ENCODE measurements at regions not wholly inside any gene's neighbourhood (a gene's known extent, or its start where the extent isn't known, plus 50 kb on each side); places are given as distances from the start of the nearest gene placed in this dataset.

DNA sequence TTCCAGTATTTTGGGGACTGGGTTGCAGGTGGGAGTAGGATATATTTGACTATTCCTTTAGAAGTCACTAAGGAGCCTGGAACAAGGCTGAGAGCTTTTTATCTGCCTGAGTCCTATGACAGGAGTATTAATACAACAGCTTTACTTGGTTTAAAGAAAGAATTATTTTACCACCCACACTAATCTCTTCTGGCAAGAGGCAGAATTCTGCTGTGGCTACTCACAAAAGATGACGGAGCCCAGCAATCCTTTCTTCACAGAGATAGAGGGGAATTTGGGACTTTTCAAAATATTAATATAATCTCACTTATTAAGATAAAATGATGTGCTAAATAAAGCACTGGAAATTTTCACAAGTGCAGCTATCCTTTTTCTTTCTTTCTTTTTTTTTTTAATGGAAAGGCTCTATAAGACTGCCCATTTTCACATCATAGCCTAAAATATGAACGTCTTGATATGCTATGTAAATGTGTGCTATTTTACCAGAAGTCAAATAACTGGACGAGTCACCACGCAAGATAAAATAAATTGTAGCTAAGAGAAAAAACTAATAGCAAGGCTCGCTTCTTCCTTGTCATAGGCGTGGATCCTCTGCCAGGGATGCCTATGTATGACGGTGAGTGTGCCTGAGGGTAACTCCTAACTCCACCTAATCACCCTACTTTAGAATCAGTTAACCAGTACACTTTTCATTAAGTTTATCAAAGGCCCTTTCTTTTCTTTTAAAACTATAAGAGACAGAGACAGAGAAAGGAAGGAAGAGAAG is 76.3 kb downstream of the ZNF608 start:
- WGBS (ENCODE audit: insufficient coverage), result 100% methylated on average over 4 of the region's 7 CpGs
- Histone ChIP-seq H3K27ac (ENCODE audit: insufficient read depth in 1 of 2, low read depth in 1 of 2, low read length in 2 of 2, poor library complexity in 1 of 2, severe bottlenecking in 2 of 2) (no peak overlapping the region), H3K4me3 (ENCODE audit: control insufficient read depth in 1 of 7, extremely low read depth in 1 of 7, insufficient read depth in 4 of 7, low read depth in 2 of 7, low read length in 6 of 7) (no peak overlapping the region), H3K36me3 (ENCODE audit: control insufficient read depth in 4 of 4, insufficient read depth in 4 of 4, low read length in 3 of 4) (peaks cover 0 to 3% (median 0%) of the 10 kb centered on the region in 4 experiments), H3K4me1 (ENCODE audit: control extremely low read depth in 1 of 4, control insufficient read depth in 4 of 4, insufficient read depth in 4 of 4, low read length in 3 of 4) (no peaks in the 10 kb centered on the region), H3K9me3 (ENCODE audit: control extremely low read depth in 1 of 5, control insufficient read depth in 4 of 5, insufficient read depth in 2 of 5, low read depth in 1 of 5, low read length in 4 of 5) (no peaks in the 10 kb centered on the region), H3K27me3 (replicated peaks in 2 of 5; ENCODE audit: control insufficient read depth in 4 of 5, insufficient read depth in 5 of 5, low read length in 4 of 5) (no peaks in the 10 kb centered on the region)
- ChIA-PET CTCF (interaction anchor here (1.1 kb wide), 1 partner anchor 12 kb away, joined by 3 read pairs; no protein-coding TSS in a partner anchor), POLR2A (interaction anchor here (1.0 kb wide), 1 partner anchor 9 kb away, joined by 3 read pairs; no protein-coding TSS in a partner anchor)
- DNase-seq, result no peak

GRCh38 chr5:124669300-124669648 is 77.2 kb downstream of the ZNF608 start:
- no peak overlapping the region for H3K4me3 ChIP-seq (ENCODE audit: control insufficient read depth in 1 of 7, extremely low read depth in 1 of 7, insufficient read depth in 4 of 7, low read depth in 2 of 7, low read length in 6 of 7)
- no CpG with 5 or more reads among the region's 4 CpGs for WGBS (ENCODE audit: insufficient coverage)
- H3K36me3 ChIP-seq (ENCODE audit: control insufficient read depth in 4 of 4, insufficient read depth in 4 of 4, low read length in 3 of 4), result peaks cover 0 to 3% (median 0%) of the 10 kb centered on the region in 4 experiments
- ChIA-PET CTCF (interaction anchor here (1.2 kb wide), 1 partner anchor 18 kb away, joined by 4 read pairs; no protein-coding TSS in a partner anchor), POLR2A (interaction anchor here (1.0 kb wide), 1 partner anchor 8 kb away, joined by 3 read pairs; no protein-coding TSS in a partner anchor)
- DNase-seq, result no peak
- H3K27me3 ChIP-seq (replicated peaks in 2 of 5; ENCODE audit: control insufficient read depth in 4 of 5, insufficient read depth in 5 of 5, low read length in 4 of 5), result no peaks in the 10 kb centered on the region
- no peaks in the 10 kb centered on the region for H3K9me3 ChIP-seq (ENCODE audit: control extremely low read depth in 1 of 5, control insufficient read depth in 4 of 5, insufficient read depth in 2 of 5, low read depth in 1 of 5, low read length in 4 of 5)
- no peaks in the 10 kb centered on the region for H3K4me1 ChIP-seq (ENCODE audit: control extremely low read depth in 1 of 4, control insufficient read depth in 4 of 4, insufficient read depth in 4 of 4, low read length in 3 of 4)
- no peak overlapping the region for H3K27ac ChIP-seq (ENCODE audit: insufficient read depth in 1 of 2, low read depth in 1 of 2, low read length in 2 of 2, poor library complexity in 1 of 2, severe bottlenecking in 2 of 2)

DNA sequence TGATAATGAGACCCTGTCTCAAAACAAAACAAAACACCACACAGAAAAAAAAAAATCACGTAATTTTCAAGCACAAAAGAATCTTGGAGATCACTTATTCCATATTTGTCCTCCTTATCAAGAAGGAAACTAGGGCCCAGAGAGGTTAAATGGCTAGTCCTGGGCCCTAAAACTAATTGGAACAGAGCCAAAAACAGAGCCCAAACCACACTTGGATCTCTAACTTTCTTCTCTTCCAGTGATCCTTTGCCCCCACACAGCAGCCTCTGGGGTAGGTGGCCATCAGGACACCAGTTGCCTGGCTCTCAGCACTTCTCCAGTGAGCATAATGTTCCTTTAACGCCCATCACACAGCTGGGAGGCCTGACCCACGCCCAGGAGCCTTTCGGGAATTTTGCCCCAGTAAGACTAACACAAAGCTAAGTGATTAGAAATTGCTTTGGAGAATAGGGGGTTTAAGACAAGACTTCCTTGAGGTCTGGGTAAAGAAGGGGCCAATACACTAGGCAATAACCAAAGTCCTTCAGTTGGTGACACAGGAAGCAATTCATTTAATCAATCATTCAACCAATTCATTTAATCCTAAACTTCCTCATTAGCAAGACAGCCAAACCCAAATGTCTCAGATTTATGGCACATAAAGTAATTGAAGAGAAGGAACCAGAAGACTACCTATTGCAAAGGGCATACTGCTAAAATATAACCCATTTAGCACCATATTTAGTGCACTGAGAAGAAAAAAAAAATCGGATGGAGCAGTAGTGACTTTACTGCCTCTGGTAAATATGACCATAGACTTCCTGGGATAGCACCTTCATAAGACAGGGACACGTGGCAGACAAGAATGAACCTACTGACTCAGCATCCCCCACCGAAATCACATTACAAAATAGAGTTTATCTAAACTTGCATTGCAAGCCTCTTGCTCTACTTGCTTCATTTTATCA is 77.8 kb downstream of the ZNF608 start:
- WGBS (ENCODE audit: insufficient coverage), result 100% methylated on average over 5 of the region's 7 CpGs
- Histone ChIP-seq H3K4me1 (ENCODE audit: control extremely low read depth in 1 of 4, control insufficient read depth in 4 of 4, insufficient read depth in 4 of 4, low read length in 3 of 4) (no peaks in the 10 kb centered on the region), H3K9me3 (ENCODE audit: control extremely low read depth in 1 of 5, control insufficient read depth in 4 of 5, insufficient read depth in 2 of 5, low read depth in 1 of 5, low read length in 4 of 5) (no peaks in the 10 kb centered on the region), H3K36me3 (ENCODE audit: control insufficient read depth in 4 of 4, insufficient read depth in 4 of 4, low read length in 3 of 4) (peaks cover 0 to 3% (median 0%) of the 10 kb centered on the region in 4 experiments), H3K27me3 (replicated peaks in 2 of 5; ENCODE audit: control insufficient read depth in 4 of 5, insufficient read depth in 5 of 5, low read length in 4 of 5) (no peaks in the 10 kb centered on the region), H3K4me3 (ENCODE audit: control insufficient read depth in 1 of 7, extremely low read depth in 1 of 7, insufficient read depth in 4 of 7, low read depth in 2 of 7, low read length in 6 of 7) (no peak overlapping the region), H3K27ac (ENCODE audit: insufficient read depth in 1 of 2, low read depth in 1 of 2, low read length in 2 of 2, poor library complexity in 1 of 2, severe bottlenecking in 2 of 2) (no peak overlapping the region)
- DNase-seq, result no peak
- ChIA-PET POLR2A (no interaction called here), CTCF (interaction anchor here (0.8 to 1.2 kb wide), 2 partner anchors 18 to 61 kb away, joined by 3 to 4 read pairs; no protein-coding TSS in a partner anchor)

- H3K36me3 ChIP-seq (ENCODE audit: control insufficient read depth in 4 of 4, insufficient read depth in 4 of 4, low read length in 3 of 4), result peaks cover 0 to 3% (median 0%) of the 10 kb centered on the region in 4 experiments
- ChIA-PET POLR2A (no interaction called here), CTCF (no interaction called here)
- H3K9me3 ChIP-seq (ENCODE audit: control extremely low read depth in 1 of 5, control insufficient read depth in 4 of 5, insufficient read depth in 2 of 5, low read depth in 1 of 5, low read length in 4 of 5), result no peaks in the 10 kb centered on the region
- DNase-seq, result no peak
- no peaks in the 10 kb centered on the region for H3K27me3 ChIP-seq (replicated peaks in 2 of 5; ENCODE audit: control insufficient read depth in 4 of 5, insufficient read depth in 5 of 5, low read length in 4 of 5)
- no peak overlapping the region for H3K27ac ChIP-seq (ENCODE audit: insufficient read depth in 1 of 2, low read depth in 1 of 2, low read length in 2 of 2, poor library complexity in 1 of 2, severe bottlenecking in 2 of 2)
- no peak overlapping the region for H3K4me3 ChIP-seq (ENCODE audit: control insufficient read depth in 1 of 7, extremely low read depth in 1 of 7, insufficient read depth in 4 of 7, low read depth in 2 of 7, low read length in 6 of 7)
- no peaks in the 10 kb centered on the region for H3K4me1 ChIP-seq (ENCODE audit: control extremely low read depth in 1 of 4, control insufficient read depth in 4 of 4, insufficient read depth in 4 of 4, low read length in 3 of 4)
Measured at GRCh38 chr5:124665625-124666024, 80.8 kb downstream of the ZNF608 start.

DNA sequence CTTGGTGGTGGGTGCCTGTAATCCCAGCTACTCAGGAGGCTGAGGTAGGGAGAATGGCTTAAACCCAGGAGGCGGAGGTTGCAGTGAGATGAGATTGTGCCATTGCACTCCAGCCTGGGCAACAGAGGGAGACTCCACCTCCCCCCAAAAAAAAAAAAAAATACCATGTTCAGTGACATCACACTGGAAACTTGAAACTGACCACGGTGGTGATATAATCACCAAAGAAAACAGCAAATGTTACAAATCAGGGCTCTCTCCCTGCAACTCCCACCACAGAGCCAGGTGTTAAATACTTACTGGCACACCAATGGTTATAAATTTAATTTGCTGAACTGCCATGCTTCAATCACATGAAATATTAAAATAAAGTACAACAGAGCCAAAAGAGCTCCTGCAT is 81.4 kb downstream of the ZNF608 start:
- Histone ChIP-seq H3K4me3 (ENCODE audit: control insufficient read depth in 1 of 7, extremely low read depth in 1 of 7, insufficient read depth in 4 of 7, low read depth in 2 of 7, low read length in 6 of 7) (no peak overlapping the region), H3K27ac (ENCODE audit: insufficient read depth in 1 of 2, low read depth in 1 of 2, low read length in 2 of 2, poor library complexity in 1 of 2, severe bottlenecking in 2 of 2) (no peak overlapping the region), H3K27me3 (replicated peaks in 2 of 5; ENCODE audit: control insufficient read depth in 4 of 5, insufficient read depth in 5 of 5, low read length in 4 of 5) (no peaks in the 10 kb centered on the region), H3K9me3 (ENCODE audit: control extremely low read depth in 1 of 5, control insufficient read depth in 4 of 5, insufficient read depth in 2 of 5, low read depth in 1 of 5, low read length in 4 of 5) (no peaks in the 10 kb centered on the region), H3K4me1 (ENCODE audit: control extremely low read depth in 1 of 4, control insufficient read depth in 4 of 4, insufficient read depth in 4 of 4, low read length in 3 of 4) (peaks cover 0 to 5% (median 3%) of the 10 kb centered on the region in 4 experiments), H3K36me3 (ENCODE audit: control insufficient read depth in 4 of 4, insufficient read depth in 4 of 4, low read length in 3 of 4) (peaks cover 0 to 3% (median 0%) of the 10 kb centered on the region in 4 experiments)
- ChIA-PET CTCF (interaction anchor here (0.9 kb wide), 1 partner anchor 9 kb away, joined by 3 read pairs; no protein-coding TSS in a partner anchor), POLR2A (no interaction called here)
- 100% methylated on average over 2 of the region's 2 CpGs for WGBS (ENCODE audit: insufficient coverage)
- no peak for DNase-seq

DNA sequence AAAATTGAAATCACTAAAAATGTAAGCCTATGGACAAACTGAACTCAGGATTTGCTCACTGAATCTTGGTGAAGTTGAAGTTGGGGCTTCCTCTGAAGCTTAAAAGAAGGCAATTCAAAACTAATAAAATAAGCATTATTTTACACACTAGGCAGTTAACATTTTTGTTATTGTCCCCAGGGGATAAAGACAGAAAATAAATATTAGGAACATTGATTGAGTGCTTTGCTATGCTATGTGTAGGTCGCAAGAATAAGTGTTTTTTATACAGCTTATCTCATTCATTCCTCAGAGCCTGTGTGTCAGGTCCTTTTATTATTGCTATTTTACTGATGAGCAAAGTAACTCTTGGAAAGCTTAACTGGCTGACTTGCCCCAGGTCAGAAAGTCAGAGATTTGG is 82.2 kb downstream of the ZNF608 start:
- ChIA-PET CTCF (interaction anchor here (0.9 kb wide), 1 partner anchor 10 kb away, joined by 3 read pairs; no protein-coding TSS in a partner anchor), POLR2A (no interaction called here)
- no peak for DNase-seq
- Histone ChIP-seq H3K27me3 (replicated peaks in 2 of 5; ENCODE audit: control insufficient read depth in 4 of 5, insufficient read depth in 5 of 5, low read length in 4 of 5) (no peaks in the 10 kb centered on the region), H3K36me3 (ENCODE audit: control insufficient read depth in 4 of 4, insufficient read depth in 4 of 4, low read length in 3 of 4) (peaks cover 0 to 3% (median 0%) of the 10 kb centered on the region in 4 experiments), H3K27ac (ENCODE audit: insufficient read depth in 1 of 2, low read depth in 1 of 2, low read length in 2 of 2, poor library complexity in 1 of 2, severe bottlenecking in 2 of 2) (no peak overlapping the region), H3K9me3 (ENCODE audit: control extremely low read depth in 1 of 5, control insufficient read depth in 4 of 5, insufficient read depth in 2 of 5, low read depth in 1 of 5, low read length in 4 of 5) (no peaks in the 10 kb centered on the region), H3K4me3 (ENCODE audit: control insufficient read depth in 1 of 7, extremely low read depth in 1 of 7, insufficient read depth in 4 of 7, low read depth in 2 of 7, low read length in 6 of 7) (no peak overlapping the region), H3K4me1 (ENCODE audit: control extremely low read depth in 1 of 4, control insufficient read depth in 4 of 4, insufficient read depth in 4 of 4, low read length in 3 of 4) (peaks cover 5 to 12% (median 10%) of the 10 kb centered on the region in 4 experiments)
- 100% methylated on average over 1 of the region's 1 CpG for WGBS (ENCODE audit: insufficient coverage)

Data from common myeloid progenitor, CD34-positive (primary cell).